CD4-positive, alpha-beta T cell (primary cell): ENCODE measurements at regions not wholly inside any gene's neighbourhood (a gene's known extent, or its start where the extent isn't known, plus 50 kb on each side); places are given as distances from the start of the nearest gene placed in this dataset.

ENCODE experiments used
- ATAC-seq: fragments of 200-7000 bp; cut with Tn5 transposase; one replicate; pipeline ENCODE4 v1.10.0; 2022; ENCODE audit warnings: mild to moderate bottlenecking; ENCODE audit not compliant: poor library complexity
- CTCF ChIA-PET: fragments of 350-600 bp; sonication (Branson Sonifier 250); formaldehyde crosslinking; loops from one replicate; lab custom pipeline; 2021; ENCODE audit warnings: antibody characterized with exemption, inconsistent platforms; lab: Charles Lee
- POLR2A ChIA-PET: fragments of 350-600 bp; sonication (Branson Sonifier 250); formaldehyde crosslinking; loops from one replicate; lab custom pipeline; 2021; ENCODE audit warnings: antibody characterized with exemption, inconsistent platforms; lab: Charles Lee
- DNase-seq, 14 experiments: peaks; one replicate each; pipeline ENCODE4 v3.0.0-alpha.2; 2013 to 2020; ENCODE audit warnings: mixed read lengths in 2 of 14
- H3K27ac ChIP-seq, 2 donors: one replicate each; pipeline versions ENCODE4 v1.5.1 to v1.7.0; 2013; ENCODE audit warnings: low read length in 2 of 2, low read depth in 1 of 2, mild to moderate bottlenecking in 1 of 2
- H3K27me3 ChIP-seq, 2 experiments: 1 replicate in 1 of 2; 2 replicates in 1 of 2; pipeline versions ENCODE4 v1.6.1 to v1.7.0; 2013; ENCODE audit warnings: low read length in 2 of 2, control low read depth in 1 of 2, mild to moderate bottlenecking in 1 of 2, moderate library complexity in 1 of 2; ENCODE audit not compliant: insufficient read depth in 2 of 2, control insufficient read depth in 1 of 2
- H3K36me3 ChIP-seq: one replicate; pipeline ENCODE4 v1.6.1; 2013; ENCODE audit warnings: low read length, control low read depth; ENCODE audit not compliant: insufficient read depth
- H3K4me1 ChIP-seq: one replicate; pipeline ENCODE4 v1.6.1; 2013; ENCODE audit warnings: low read length, control low read depth; ENCODE audit not compliant: insufficient read depth
- H3K4me3 ChIP-seq: one replicate; pipeline ENCODE4 v1.5.1; 2013; ENCODE audit warnings: mild to moderate bottlenecking, low read length, moderate library complexity
- H3K9me3 ChIP-seq, 2 experiments: 1 replicate in 1 of 2; 2 replicates in 1 of 2; pipeline versions ENCODE4 v1.6.1 to v1.7.0; 2013; ENCODE audit warnings: low read length in 2 of 2, mild to moderate bottlenecking in 2 of 2, control low read depth in 1 of 2, moderate library complexity in 1 of 2; ENCODE audit not compliant: control insufficient read depth in 1 of 2, insufficient read depth in 1 of 2
- H3K27ac Mint-ChIP-seq: one replicate; pipeline ENCODE4 v1.8.0; 2020; ENCODE audit warnings: mixed read lengths
- H3K27me3 Mint-ChIP-seq: one replicate; pipeline ENCODE4 v1.8.0; 2021; ENCODE audit warnings: mixed read lengths
- H3K36me3 Mint-ChIP-seq: one replicate; pipeline ENCODE4 v1.8.0; 2021; ENCODE audit warnings: low read depth, mixed read lengths
- H3K4me1 Mint-ChIP-seq: one replicate; pipeline ENCODE4 v1.8.0; 2021; ENCODE audit warnings: low read depth, mixed read lengths
- H3K4me3 Mint-ChIP-seq: one replicate; pipeline ENCODE4 v1.8.0; 2020; ENCODE audit warnings: mild to moderate bottlenecking, mixed read lengths
- H3K9me3 Mint-ChIP-seq: one replicate; pipeline ENCODE4 v1.8.0; 2020; ENCODE audit warnings: mixed read lengths
- CTCF ChIP-seq: fragments of 200-600 bp; IDR thresholded peaks from one replicate; pipeline ENCODE4 v1.8.0; 2022; ENCODE audit warnings: antibody characterized with exemption, mild to moderate bottlenecking
- intact Hi-C, 2 experiments: fragments of 100-400 bp; cut with DNase I in 1 of 2; cut with micrococcal nuclease in 1 of 2; formaldehyde crosslinking; loops; one replicate each; pipeline versions ENCODE4 v1.15.1 to v1.9.0; 2023 to 2025; cut with DNase I, micrococcal nuclease

- Mint-ChIP-seq H3K27me3 (no peaks in the 10 kb centered on the region), H3K36me3 (no peaks in the 10 kb centered on the region), H3K4me1 (no peaks in the 10 kb centered on the region), H3K4me3 (no peak overlapping the region), H3K27ac (no peak overlapping the region), H3K9me3 (no peaks in the 10 kb centered on the region)
- Histone ChIP-seq H3K4me1 (no peaks in the 10 kb centered on the region), H3K27me3 (no peaks in the 10 kb centered on the region), H3K9me3 (no peaks in the 10 kb centered on the region), H3K27ac (no peak overlapping the region), H3K4me3 (no peak overlapping the region), H3K36me3 (no peaks in the 10 kb centered on the region)
- ChIA-PET POLR2A (no interaction called here), CTCF (no interaction called here)
- intact Hi-C loops, result no loop called here
- TF ChIP-seq CTCF, result no peak
- no peak for DNase-seq
- no peak for ATAC-seq
Observed at GRCh38 chr3:73697020-73697419, 72.3 kb upstream of the PDZRN3 start.

GRCh38 chr3:73695841-73696240 is 71.1 kb upstream of the PDZRN3 start:
- H3K9me3 ChIP-seq, result no peaks in the 10 kb centered on the region
- TF ChIP-seq CTCF, result no peak
- Mint-ChIP-seq H3K4me3 (no peak overlapping the region), H3K9me3 (no peaks in the 10 kb centered on the region), H3K27me3 (no peaks in the 10 kb centered on the region), H3K27ac (no peak overlapping the region), H3K4me1 (no peaks in the 10 kb centered on the region), H3K36me3 (no peaks in the 10 kb centered on the region)
- no peaks in the 10 kb centered on the region for H3K27me3 ChIP-seq
- CTCF ChIA-PET, result no interaction called here
- DNase-seq (no peak), ATAC-seq (no peak)
- no peaks in the 10 kb centered on the region for H3K4me1 ChIP-seq
- H3K4me3 ChIP-seq, result no peak overlapping the region
- no peaks in the 10 kb centered on the region for H3K36me3 ChIP-seq
- POLR2A ChIA-PET, result no interaction called here
- intact Hi-C loops, result no loop called here
- H3K27ac ChIP-seq, result no peak overlapping the region

- H3K36me3 Mint-ChIP-seq, result no peaks in the 10 kb centered on the region
- TF ChIP-seq CTCF, result no peak
- Histone ChIP-seq H3K27ac (no peak overlapping the region), H3K4me1 (no peaks in the 10 kb centered on the region), H3K36me3 (no peaks in the 10 kb centered on the region), H3K9me3 (peaks cover 0 to 4% of the 10 kb centered on the region in 2 experiments), H3K27me3 (no peaks in the 10 kb centered on the region), H3K4me3 (no peak overlapping the region)
- POLR2A ChIA-PET, result no interaction called here
- ATAC-seq (no peak), DNase-seq (no peak)
- H3K9me3 Mint-ChIP-seq, result no peaks in the 10 kb centered on the region
- intact Hi-C loops, result no loop called here
- CTCF ChIA-PET, result no interaction called here
- H3K27me3 Mint-ChIP-seq, result no peaks in the 10 kb centered on the region
- no peaks in the 10 kb centered on the region for H3K4me1 Mint-ChIP-seq
- no peak overlapping the region for H3K27ac Mint-ChIP-seq
- no peak overlapping the region for H3K4me3 Mint-ChIP-seq
Observed at GRCh38 chr3:73694983-73695757, 70.4 kb upstream of the PDZRN3 start.
